CD4-positive, alpha-beta memory T cell (primary cell): ENCODE measurements at regions not wholly inside any gene's neighbourhood (a gene's known extent, or its start where the extent isn't known, plus 50 kb on each side); places are given as distances from the start of the nearest gene placed in this dataset.

Experiments
- CTCF ChIA-PET: fragments of 350-600 bp; sonication (Branson Sonifier 250); formaldehyde crosslinking; loops from one replicate; lab custom pipeline; 2021; ENCODE audit warnings: inconsistent platforms; ENCODE audit not compliant: partially characterized antibody; lab: Charles Lee
- POLR2A ChIA-PET: fragments of 350-600 bp; sonication (Branson Sonifier 250); formaldehyde crosslinking; loops from one replicate; lab custom pipeline; 2021; ENCODE audit not compliant: partially characterized antibody; lab: Charles Lee
- DNase-seq, 5 donors: peaks; one replicate each; pipeline versions ENCODE4 v3.0.0 to v3.0.0-alpha.2; 2020 to 2022; ENCODE audit warnings: mixed read lengths in 1 of 5
- H3K27ac ChIP-seq: one replicate; pipeline ENCODE4 v1.7.0; 2013; ENCODE audit warnings: low read depth, low read length
- H3K27me3 ChIP-seq: 2 replicates; pipeline ENCODE4 v1.7.0; 2013; ENCODE audit warnings: mild to moderate bottlenecking, low read length, moderate library complexity; ENCODE audit not compliant: insufficient read depth
- H3K36me3 ChIP-seq: 2 replicates; pipeline ENCODE4 v1.7.0; 2013; ENCODE audit warnings: mild to moderate bottlenecking, low read length, moderate library complexity; ENCODE audit not compliant: insufficient read depth
- H3K4me1 ChIP-seq: 2 replicates; pipeline ENCODE4 v1.7.0; 2013; ENCODE audit warnings: mild to moderate bottlenecking, low read length, moderate library complexity; ENCODE audit not compliant: insufficient read depth
- H3K4me3 ChIP-seq, 2 donors: one replicate each; pipeline ENCODE4 v1.7.0; 2013; ENCODE audit warnings: low read length in 2 of 2, mild to moderate bottlenecking in 1 of 2
- H3K9me3 ChIP-seq, 2 donors: one replicate each; pipeline ENCODE4 v1.7.0; 2013; ENCODE audit warnings: low read length in 2 of 2, control low read depth in 1 of 2; ENCODE audit not compliant: control insufficient read depth in 1 of 2
- H3K27ac Mint-ChIP-seq, 7 donors: one replicate each; pipeline ENCODE4 v1.8.0; 2020 to 2021; ENCODE audit warnings: mixed read lengths in 7 of 7, mild to moderate bottlenecking in 6 of 7, inconsistent platforms in 3 of 7, moderate library complexity in 3 of 7
- H3K27me3 Mint-ChIP-seq, 2 donors: one replicate each; pipeline ENCODE4 v1.8.0; 2020 to 2021; ENCODE audit warnings: mixed read lengths in 2 of 2
- H3K36me3 Mint-ChIP-seq, 2 donors: one replicate each; pipeline ENCODE4 v1.8.0; 2020 to 2021; ENCODE audit warnings: mixed read lengths in 2 of 2, inconsistent platforms in 1 of 2, mild to moderate bottlenecking in 1 of 2
- H3K4me1 Mint-ChIP-seq, 4 donors: one replicate each; pipeline ENCODE4 v1.8.0; 2020 to 2021; ENCODE audit warnings: mixed read lengths in 4 of 4, mild to moderate bottlenecking in 1 of 4
- H3K4me3 Mint-ChIP-seq, 8 donors: one replicate each; pipeline ENCODE4 v1.8.0; 2020 to 2021; ENCODE audit warnings: mixed read lengths in 8 of 8, mild to moderate bottlenecking in 7 of 8, moderate library complexity in 6 of 8, inconsistent platforms in 3 of 8
- H3K9me3 Mint-ChIP-seq, 8 donors: one replicate each; pipeline ENCODE4 v1.8.0; 2020 to 2021; ENCODE audit warnings: mixed read lengths in 8 of 8, mild to moderate bottlenecking in 5 of 8, inconsistent platforms in 3 of 8, moderate library complexity in 1 of 8
- intact Hi-C: fragments of 100-400 bp; cut with micrococcal nuclease; formaldehyde crosslinking; loops from one replicate; pipeline ENCODE4 v1.15.1; 2023

DNA sequence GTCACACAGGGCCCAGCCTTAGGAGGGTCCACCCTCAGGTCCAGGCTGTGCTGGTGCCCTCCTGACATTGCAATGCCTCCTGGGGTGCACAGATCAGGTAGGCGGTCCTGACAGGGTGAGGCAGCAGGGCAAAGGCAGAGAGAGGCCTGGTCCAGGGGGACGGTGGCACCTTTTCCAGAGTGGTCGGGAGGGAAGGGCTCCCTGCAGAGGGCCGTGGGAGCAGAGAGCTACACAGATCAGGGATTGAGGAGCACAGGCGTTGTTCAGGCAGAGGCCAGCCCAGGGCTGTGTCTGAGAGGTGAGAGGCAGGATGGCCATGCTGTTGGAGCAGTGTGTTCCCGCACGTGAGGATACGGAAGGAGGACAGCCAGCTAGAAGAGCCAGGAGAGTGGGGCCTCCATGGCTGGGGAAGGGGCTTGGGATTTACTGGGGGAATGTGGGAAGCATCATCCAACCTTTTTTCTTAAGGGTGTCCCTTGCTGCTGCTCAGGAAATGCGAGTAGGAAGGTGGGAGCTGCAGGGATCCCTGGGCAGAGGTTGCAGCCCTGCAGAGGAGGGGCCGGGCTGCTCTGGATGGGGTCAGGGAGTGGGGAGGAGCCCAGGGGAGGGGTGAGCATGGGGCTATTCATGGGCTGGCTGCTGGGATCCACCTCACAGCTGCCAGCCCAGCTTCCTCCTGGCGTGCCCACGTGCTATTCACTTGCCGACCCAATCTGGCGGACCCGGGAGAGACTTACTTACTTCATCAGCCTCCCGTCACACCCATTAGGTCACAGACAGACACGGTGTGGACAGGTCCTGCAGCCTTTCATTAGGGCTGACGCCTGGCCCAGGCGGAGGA is 1516.4 kb downstream of the TBC1D22A start:
- Mint-ChIP-seq H3K4me3 (no peak overlapping the region), H3K36me3 (no peaks in the 10 kb centered on the region), H3K9me3 (no peaks in the 10 kb centered on the region), H3K27me3 (peaks cover 8 to 19% of the 10 kb centered on the region in 2 donors), H3K27ac (no peak overlapping the region), H3K4me1 (no peaks in the 10 kb centered on the region)
- no peak overlapping the region for H3K27ac ChIP-seq
- no peak overlapping the region for H3K4me3 ChIP-seq
- no peak for DNase-seq
- ChIA-PET CTCF (no interaction called here), POLR2A (no interaction called here)
- no peaks in the 10 kb centered on the region for H3K9me3 ChIP-seq
- intact Hi-C loops: no loop called here
- H3K27me3 ChIP-seq: no peaks in the 10 kb centered on the region
- no peaks in the 10 kb centered on the region for H3K36me3 ChIP-seq
- H3K4me1 ChIP-seq: no peaks in the 10 kb centered on the region

DNA sequence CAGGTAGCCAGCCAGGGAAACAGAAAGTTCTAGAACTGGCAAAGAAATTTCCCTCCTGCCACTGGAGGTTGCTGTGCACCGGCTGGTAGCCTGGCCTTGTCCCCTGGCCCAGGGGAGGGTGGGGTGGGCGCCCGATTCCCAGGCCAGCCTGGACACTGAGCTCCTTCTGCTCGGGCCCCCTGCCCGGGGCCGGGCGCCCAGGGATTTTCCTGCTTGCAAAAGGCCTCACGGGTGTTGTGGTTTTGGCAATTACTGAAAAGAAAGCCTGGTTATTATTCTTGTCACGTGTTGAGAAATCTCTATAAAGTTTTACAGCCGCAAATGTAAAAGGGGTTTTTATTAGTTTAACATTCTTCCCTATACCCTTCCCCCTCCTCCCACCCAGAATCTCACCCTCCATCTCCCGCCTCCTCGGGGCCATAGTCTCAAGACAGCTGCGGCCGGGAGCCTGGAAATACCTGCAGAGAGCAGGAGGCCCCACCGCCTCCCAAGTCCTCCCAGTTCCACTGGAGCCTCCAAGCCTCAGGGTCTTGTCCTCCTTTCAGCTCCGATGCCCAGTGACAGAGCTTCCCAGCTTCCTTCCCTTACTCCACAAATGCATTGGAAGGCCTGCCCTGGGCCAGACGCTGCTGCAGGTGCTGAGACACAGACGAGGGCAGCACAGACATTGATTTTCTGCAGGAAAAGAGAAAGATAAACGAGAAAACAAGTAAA is 1515.6 kb downstream of the TBC1D22A start:
- H3K27ac ChIP-seq: no peak overlapping the region
- intact Hi-C loops: no loop called here
- H3K36me3 Mint-ChIP-seq: no peaks in the 10 kb centered on the region
- no peak overlapping the region for H3K27ac Mint-ChIP-seq
- ChIA-PET POLR2A (no interaction called here), CTCF (no interaction called here)
- no peaks in the 10 kb centered on the region for H3K9me3 Mint-ChIP-seq
- H3K27me3 ChIP-seq: no peaks in the 10 kb centered on the region
- H3K4me1 ChIP-seq: no peaks in the 10 kb centered on the region
- peaks cover 8 to 19% of the 10 kb centered on the region in 2 donors for H3K27me3 Mint-ChIP-seq
- DNase-seq: no peak
- no peak overlapping the region for H3K4me3 Mint-ChIP-seq
- H3K4me1 Mint-ChIP-seq: no peaks in the 10 kb centered on the region
- no peaks in the 10 kb centered on the region for H3K36me3 ChIP-seq
- no peaks in the 10 kb centered on the region for H3K9me3 ChIP-seq
- H3K4me3 ChIP-seq: no peak overlapping the region

DNA sequence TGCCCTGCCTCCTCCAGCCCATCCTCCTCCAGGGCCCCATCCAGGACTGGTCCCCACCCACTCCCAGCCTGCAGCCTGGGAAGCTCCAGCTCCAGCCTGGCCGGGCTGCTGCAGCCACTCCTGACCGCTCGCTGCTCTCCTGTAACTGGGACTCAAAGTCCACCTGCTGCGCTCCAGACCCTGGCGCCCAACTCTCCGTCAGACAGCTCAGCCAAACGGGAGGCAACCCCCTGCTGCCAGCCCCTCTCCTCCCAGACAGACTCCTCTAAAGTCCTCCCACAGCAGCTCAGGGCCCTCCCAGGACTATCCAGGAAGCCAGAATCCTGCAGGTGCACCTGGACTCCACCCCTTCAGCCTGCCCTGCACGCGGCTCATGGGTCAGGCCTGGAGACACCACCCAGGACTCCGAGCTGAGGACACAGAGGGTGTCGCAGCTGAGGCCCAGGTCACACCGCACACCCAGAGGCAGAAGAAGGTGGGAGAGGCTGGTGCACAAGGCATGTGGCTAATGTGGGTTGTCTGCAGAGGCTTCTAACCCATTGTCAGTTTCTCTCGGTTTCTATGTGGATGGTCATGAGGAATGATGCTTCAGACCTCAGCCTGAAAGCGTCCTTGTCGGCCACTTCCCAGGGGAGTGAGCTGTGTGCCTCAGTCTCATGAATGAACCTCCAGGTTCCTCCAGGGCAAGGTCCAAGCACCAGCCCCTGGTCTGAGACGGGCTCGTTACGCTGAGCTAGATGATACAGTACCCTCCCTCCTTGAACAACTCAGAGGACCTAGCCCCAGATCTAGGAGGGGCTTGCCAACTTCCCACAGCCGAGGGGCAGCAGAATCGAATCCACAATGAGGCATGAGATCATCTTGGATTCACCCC is 1514.8 kb downstream of the TBC1D22A start:
- ChIA-PET POLR2A (no interaction called here), CTCF (no interaction called here)
- Histone ChIP-seq H3K4me1 (no peaks in the 10 kb centered on the region), H3K27me3 (no peaks in the 10 kb centered on the region), H3K9me3 (no peaks in the 10 kb centered on the region), H3K36me3 (no peaks in the 10 kb centered on the region), H3K4me3 (no peak overlapping the region), H3K27ac (no peak overlapping the region)
- peaks cover 8 to 19% of the 10 kb centered on the region in 2 donors for H3K27me3 Mint-ChIP-seq
- no peak overlapping the region for H3K4me3 Mint-ChIP-seq
- H3K4me1 Mint-ChIP-seq: no peaks in the 10 kb centered on the region
- intact Hi-C loops: no loop called here
- H3K27ac Mint-ChIP-seq: peak overlapping the region in 1 of 7 donors; percentile 17
- DNase-seq: no peak
- H3K9me3 Mint-ChIP-seq: no peaks in the 10 kb centered on the region
- no peaks in the 10 kb centered on the region for H3K36me3 Mint-ChIP-seq

DNA sequence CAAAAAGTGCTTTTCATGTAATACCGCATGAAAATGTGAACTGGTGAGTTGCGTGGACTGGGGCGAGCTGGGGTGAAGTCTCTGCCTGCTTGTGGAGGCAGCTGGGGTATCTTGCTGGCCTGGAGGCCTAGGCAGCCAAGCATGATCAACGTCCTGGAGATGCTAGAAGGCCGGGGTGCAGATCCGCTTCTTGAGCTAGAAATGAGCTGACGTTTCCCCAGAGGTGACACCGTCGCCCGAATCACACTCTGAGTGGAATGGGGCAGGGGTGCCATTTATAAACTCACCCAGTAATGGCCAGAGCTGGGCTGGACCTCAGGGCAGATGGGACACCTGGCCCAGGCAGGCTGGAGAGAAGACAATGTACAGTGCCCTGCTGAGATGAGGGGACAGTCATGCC is 1513.0 kb downstream of the TBC1D22A start:
- Histone ChIP-seq H3K27me3 (no peaks in the 10 kb centered on the region), H3K36me3 (no peaks in the 10 kb centered on the region), H3K27ac (no peak overlapping the region), H3K9me3 (no peaks in the 10 kb centered on the region), H3K4me1 (no peaks in the 10 kb centered on the region), H3K4me3 (no peak overlapping the region)
- H3K4me3 Mint-ChIP-seq: no peak overlapping the region
- H3K27me3 Mint-ChIP-seq: peaks cover 2 to 20% of the 10 kb centered on the region in 2 donors
- POLR2A ChIA-PET: no interaction called here
- no peaks in the 10 kb centered on the region for H3K4me1 Mint-ChIP-seq
- intact Hi-C loops: no loop called here
- no peak for DNase-seq
- H3K27ac Mint-ChIP-seq: no peak overlapping the region
- no peaks in the 10 kb centered on the region for H3K36me3 Mint-ChIP-seq
- CTCF ChIA-PET: no interaction called here
- peaks cover 0 to 3% (median 0%) of the 10 kb centered on the region in 8 donors for H3K9me3 Mint-ChIP-seq

DNA sequence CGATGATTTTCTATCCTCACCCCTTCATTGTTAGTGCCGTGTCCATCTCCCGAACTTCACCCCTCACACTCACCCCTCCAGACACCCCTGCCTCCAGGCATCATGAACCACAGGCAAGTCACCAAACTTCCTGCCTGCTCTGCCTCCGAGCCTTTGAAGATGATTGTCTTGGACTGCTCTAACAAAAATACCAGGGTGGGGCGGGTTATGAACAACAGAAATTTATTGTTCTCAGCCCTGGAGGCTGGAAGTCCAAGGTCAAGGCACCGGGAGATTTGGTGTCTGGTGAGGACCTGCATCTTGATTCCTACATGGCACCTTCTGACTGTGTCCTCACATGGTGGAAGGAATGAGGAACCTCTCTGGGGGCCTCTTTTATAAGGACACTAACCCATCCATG is 1508.3 kb downstream of the TBC1D22A start:
- intact Hi-C loops: no loop called here
- no peak overlapping the region for H3K4me3 Mint-ChIP-seq
- H3K9me3 ChIP-seq: no peaks in the 10 kb centered on the region
- POLR2A ChIA-PET: no interaction called here
- no peaks in the 10 kb centered on the region for H3K4me1 Mint-ChIP-seq
- H3K27ac Mint-ChIP-seq: no peak overlapping the region
- no peaks in the 10 kb centered on the region for H3K27me3 ChIP-seq
- no peak overlapping the region for H3K4me3 ChIP-seq
- H3K9me3 Mint-ChIP-seq: peaks cover 0 to 4% (median under 1%) of the 10 kb centered on the region in 8 donors
- no peaks in the 10 kb centered on the region for H3K36me3 Mint-ChIP-seq
- H3K36me3 ChIP-seq: no peaks in the 10 kb centered on the region
- H3K27ac ChIP-seq: no peak overlapping the region
- no peaks in the 10 kb centered on the region for H3K4me1 ChIP-seq
- no peak for DNase-seq
- peaks cover 3 to 9% of the 10 kb centered on the region in 2 donors for H3K27me3 Mint-ChIP-seq
- CTCF ChIA-PET: no interaction called here

DNA sequence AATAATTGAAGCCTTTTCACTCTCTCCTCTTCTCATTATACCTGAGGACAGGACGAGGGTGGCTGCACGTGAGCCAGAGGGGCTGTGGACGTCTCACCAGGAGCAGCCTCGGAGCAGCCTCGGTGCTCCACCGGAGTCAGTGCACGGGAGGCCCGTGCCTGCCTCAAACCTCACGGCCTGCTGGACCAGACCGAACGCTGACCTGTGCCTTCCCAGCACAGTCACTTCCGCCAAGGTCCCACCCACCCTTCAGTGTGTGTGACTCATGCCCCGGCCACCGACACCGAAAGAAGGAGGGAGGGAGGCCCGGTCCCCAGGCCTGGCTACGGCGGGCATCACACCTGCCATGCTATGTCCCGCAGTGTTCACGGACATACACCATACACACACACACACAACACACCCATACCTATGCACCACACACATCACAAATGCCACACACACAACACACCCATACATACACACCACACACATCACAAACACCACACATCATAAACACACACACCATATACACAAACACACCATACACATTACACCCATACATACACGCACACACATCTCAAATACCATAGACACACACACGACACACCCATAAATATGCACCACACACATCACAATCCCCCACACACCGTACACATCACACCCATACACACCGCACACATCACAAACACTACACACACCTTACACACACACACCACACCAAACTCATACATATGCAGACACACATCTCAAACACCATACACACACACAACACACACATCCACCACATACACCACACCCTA is 1506.5 kb downstream of the TBC1D22A start:
- POLR2A ChIA-PET: no interaction called here
- Mint-ChIP-seq H3K36me3 (no peaks in the 10 kb centered on the region), H3K4me3 (no peak overlapping the region), H3K27me3 (peaks cover 3 to 9% of the 10 kb centered on the region in 2 donors), H3K27ac (no peak overlapping the region), H3K4me1 (no peaks in the 10 kb centered on the region), H3K9me3 (peaks cover 0 to 4% (median under 1%) of the 10 kb centered on the region in 8 donors)
- intact Hi-C loops: no loop called here
- no peak for DNase-seq
- Histone ChIP-seq H3K9me3 (no peaks in the 10 kb centered on the region), H3K27me3 (no peaks in the 10 kb centered on the region), H3K4me1 (no peaks in the 10 kb centered on the region), H3K36me3 (no peaks in the 10 kb centered on the region), H3K27ac (no peak overlapping the region), H3K4me3 (no peak overlapping the region)
- CTCF ChIA-PET: no interaction called here
